Lower leg skin (tissue), 4 donors: ENCODE measurements at regions not wholly inside any gene's neighbourhood (a gene's known extent, or its start where the extent isn't known, plus 50 kb on each side); places are given as distances from the start of the nearest gene placed in this dataset.

Experiments used
- DNase-seq, 2 donors: peaks; one replicate each; pipeline ENCODE4 v3.0.0-alpha.2; 2019; ENCODE audit warnings: low spot score in 2 of 2
- H3K4me3 ChIP-seq: fragments of 200-600 bp; sonication (generic); 2 replicates; pipeline ENCODE4 v1.5.1; 2017; ENCODE audit warnings: mild to moderate bottlenecking, low read depth; ENCODE audit not compliant: poor library complexity, severe bottlenecking
- POLR2A ChIP-seq, 2 donors: fragments of 450-650 bp; IDR thresholded peaks; one replicate each; pipeline ENCODE4 v1.6.1; 2016 to 2017; ENCODE audit warnings: antibody characterized with exemption in 2 of 2, mild to moderate bottlenecking in 1 of 2, moderate library complexity in 1 of 2
- WGBS, 2 donors: methylation state at CpG; one replicate each; pipeline ENCODE4 v1.1.5; 2018; 5-methylcytosine and 5-hydroxymethylcytosine counted together
- intact Hi-C: fragments of 100-400 bp; cut with DNase I; formaldehyde crosslinking; loops from one replicate; pipeline ENCODE4 v1.15.0; 2023; ENCODE audit warnings: low total_unique reads
- TF ChIP-seq, protein P1 (sequence below), 3 donors: fragments of 450-650 bp; IDR thresholded peaks; one replicate each; pipeline ENCODE4 v1.5.1; 2016; ENCODE audit warnings: antibody characterized with exemption in 3 of 3, mild to moderate bottlenecking in 3 of 3, moderate library complexity in 2 of 3

DNA sequence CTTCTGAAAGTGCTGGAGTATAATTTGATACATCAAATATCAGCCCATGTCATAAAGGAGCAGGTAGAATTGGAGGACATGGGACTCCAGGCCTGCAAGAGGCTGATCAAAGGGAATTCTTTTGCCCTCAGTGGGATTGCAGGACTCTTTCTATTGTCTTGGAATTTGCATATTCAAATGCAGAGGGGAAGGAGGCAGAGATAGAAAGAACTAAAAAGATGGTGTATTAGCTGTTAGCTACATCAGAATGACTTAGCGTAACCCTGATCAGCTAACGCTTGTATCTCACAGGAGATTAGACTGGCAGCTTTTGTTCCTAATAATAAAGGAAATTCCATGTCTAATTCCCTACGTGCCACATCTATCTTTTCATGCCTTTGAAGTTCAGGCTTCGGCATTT is 1014.7 kb upstream of the RBFOX1 start:
- TF ChIP-seq, protein P1, sequence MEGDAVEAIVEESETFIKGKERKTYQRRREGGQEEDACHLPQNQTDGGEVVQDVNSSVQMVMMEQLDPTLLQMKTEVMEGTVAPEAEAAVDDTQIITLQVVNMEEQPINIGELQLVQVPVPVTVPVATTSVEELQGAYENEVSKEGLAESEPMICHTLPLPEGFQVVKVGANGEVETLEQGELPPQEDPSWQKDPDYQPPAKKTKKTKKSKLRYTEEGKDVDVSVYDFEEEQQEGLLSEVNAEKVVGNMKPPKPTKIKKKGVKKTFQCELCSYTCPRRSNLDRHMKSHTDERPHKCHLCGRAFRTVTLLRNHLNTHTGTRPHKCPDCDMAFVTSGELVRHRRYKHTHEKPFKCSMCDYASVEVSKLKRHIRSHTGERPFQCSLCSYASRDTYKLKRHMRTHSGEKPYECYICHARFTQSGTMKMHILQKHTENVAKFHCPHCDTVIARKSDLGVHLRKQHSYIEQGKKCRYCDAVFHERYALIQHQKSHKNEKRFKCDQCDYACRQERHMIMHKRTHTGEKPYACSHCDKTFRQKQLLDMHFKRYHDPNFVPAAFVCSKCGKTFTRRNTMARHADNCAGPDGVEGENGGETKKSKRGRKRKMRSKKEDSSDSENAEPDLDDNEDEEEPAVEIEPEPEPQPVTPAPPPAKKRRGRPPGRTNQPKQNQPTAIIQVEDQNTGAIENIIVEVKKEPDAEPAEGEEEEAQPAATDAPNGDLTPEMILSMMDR (IDR thresholded peaks at IDR 0.05), result no peak
- TF ChIP-seq POLR2A (IDR thresholded peaks at IDR 0.05), result no peak
- 53 to 55% methylated on average over 4 of the region's 4 CpGs for WGBS, 2 donors
- intact Hi-C loops, result no loop called here

DNA sequence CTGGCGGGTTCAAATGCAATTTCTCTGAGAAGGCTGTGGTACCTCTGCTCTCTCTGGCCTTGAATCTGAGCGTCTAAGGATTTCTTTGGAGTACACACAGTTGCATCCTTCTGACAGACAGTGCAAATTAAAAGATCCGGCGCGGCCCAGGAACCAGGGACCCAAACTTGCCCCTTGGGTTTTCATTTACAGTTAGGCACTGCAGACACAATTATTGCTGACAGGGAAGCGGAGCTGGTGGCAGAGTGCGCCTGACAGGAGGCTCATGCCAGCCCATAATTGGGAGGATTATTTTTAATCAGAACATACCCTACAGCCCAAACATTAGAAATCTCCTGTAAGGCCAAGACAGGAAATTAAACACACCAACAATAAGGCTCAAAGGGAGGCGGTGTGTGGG is 1023.4 kb upstream of the RBFOX1 start:
- 74 to 75% methylated on average over 8 of the region's 8 CpGs for WGBS, 2 donors
- intact Hi-C loops, result no loop called here
- H3K4me3 ChIP-seq, result no peak overlapping the region
- no peak for DNase-seq
- TF ChIP-seq, protein P1 (IDR thresholded peaks at IDR 0.05), result no peak
- no peak for TF ChIP-seq POLR2A (IDR thresholded peaks at IDR 0.05)

More for the DNA sequence above, 1014.7 kb upstream of the RBFOX1 start:
- no peak overlapping the region for H3K4me3 ChIP-seq
- DNase-seq, result no peak

DNA sequence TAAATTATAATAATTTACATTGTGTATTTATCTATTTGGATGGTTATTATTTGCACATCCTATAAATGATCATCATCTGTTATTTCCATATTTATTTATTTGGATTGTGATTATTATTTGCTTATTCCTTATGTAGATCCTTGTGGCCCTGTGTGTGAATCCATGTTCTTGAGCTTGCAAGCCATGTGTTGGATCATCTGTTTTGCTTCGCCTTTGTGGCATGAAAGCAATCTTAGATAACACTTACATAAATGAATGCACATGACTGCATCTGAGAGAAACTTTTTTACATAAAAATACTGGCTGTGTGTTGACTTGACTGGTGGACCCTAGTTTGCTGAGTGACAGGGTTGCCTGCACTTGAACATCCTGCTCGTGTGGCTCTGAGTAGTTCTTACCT is 1024.5 kb upstream of the RBFOX1 start:
- intact Hi-C loops, result no loop called here
- WGBS, 2 donors, result 52 to 69% methylated on average over 2 of the region's 2 CpGs
- no peak for DNase-seq
- no peak overlapping the region for H3K4me3 ChIP-seq
- TF ChIP-seq, protein P1 (IDR thresholded peaks at IDR 0.05), result no peak
- TF ChIP-seq POLR2A (IDR thresholded peaks at IDR 0.05), result no peak

DNA sequence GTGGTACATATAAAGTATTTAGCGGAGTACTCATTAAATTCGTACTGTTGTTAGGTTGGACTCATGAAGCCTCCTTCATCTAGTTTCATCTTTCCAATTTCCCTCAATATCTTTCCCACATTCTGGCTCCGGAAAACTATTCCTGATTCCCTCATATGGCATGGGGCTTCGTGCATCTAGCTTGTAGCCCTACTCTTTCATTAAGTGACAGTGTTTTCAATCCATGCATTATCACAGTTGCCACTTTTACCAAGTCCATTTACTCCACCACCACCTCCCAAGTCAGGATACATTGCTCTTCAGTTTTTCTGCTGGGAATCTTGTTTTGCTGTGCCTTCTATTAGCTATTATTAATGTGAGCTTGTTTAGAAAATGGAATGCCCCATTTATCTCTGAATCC is 1032.1 kb upstream of the RBFOX1 start:
- no peak overlapping the region for H3K4me3 ChIP-seq
- no peak for DNase-seq
- TF ChIP-seq, protein P1 (IDR thresholded peaks at IDR 0.05), result no peak
- TF ChIP-seq POLR2A (IDR thresholded peaks at IDR 0.05), result no peak
- intact Hi-C loops, result no loop called here
- WGBS, 2 donors, result 86 to 87% methylated on average over 4 of the region's 4 CpGs

DNA sequence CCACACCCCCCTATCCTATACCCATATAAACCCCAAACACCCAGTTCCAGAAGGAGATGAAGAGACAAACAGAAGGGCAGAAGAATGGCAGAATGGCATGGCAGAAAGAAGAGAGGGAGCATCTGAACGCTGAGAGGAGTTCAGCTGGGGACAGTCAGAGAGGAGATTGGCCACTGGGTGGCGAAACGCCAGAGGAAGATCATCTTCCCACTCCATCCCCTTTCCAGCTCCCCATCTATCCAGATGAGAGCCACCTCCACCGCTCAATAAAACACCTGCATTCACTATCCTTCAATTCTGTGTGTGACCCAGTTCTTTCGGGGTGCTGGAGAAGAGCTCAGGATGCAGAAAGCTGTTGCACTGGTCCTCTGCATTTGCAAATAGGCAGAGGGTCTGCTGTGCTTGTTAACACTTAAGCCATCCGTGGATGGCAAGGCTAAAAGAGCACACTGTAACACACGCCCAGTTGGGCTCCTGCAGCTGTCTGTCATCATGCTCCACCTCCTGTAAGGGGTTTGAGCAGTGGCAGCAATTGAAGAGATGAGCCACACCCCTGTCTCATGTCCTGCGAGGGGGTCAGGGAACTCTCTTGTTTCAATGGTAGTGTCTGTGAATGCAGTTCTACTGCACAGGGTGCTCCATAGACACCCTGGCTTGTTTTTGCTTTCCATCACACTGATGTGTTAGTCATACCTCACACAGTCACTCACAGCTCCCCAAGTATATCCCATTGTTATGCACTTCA is 1034.8 kb upstream of the RBFOX1 start:
- intact Hi-C loops, result no loop called here
- no peak overlapping the region for H3K4me3 ChIP-seq
- TF ChIP-seq, protein P1 (IDR thresholded peaks at IDR 0.05), result no peak
- TF ChIP-seq POLR2A (IDR thresholded peaks at IDR 0.05), result no peak
- 64 to 78% methylated on average over 8 of the region's 8 CpGs for WGBS, 2 donors
- no peak for DNase-seq

DNA sequence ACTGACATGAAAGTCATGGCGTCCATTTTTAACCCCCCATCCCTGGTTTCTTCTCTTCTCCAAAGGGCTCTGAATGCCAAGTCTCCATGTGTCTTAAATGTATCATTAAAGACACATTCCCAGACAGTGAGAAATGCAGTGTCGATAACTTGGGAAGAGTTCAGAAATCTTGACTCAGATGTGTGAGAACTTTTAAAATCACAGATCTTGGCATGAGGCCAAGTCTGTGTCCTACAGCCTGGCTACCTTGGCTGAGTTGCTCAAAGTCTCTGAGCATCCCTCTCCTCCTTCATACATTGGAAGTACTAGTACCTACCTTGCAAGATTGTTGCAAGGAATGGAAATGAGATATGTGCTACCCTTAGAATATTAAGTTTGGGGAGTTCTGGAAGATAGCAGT is 1046.5 kb upstream of the RBFOX1 start:
- no peak for DNase-seq
- TF ChIP-seq, protein P1 (IDR thresholded peaks at IDR 0.05), result no peak
- no peak for TF ChIP-seq POLR2A (IDR thresholded peaks at IDR 0.05)
- H3K4me3 ChIP-seq, result no peak overlapping the region
- intact Hi-C loops, result no loop called here
- 86 to 90% methylated on average over 2 of the region's 2 CpGs for WGBS, 2 donors
